HG03280 (cell line): ENCODE measurements at regions not wholly inside any gene's neighbourhood (a gene's known extent, or its start where the extent isn't known, plus 50 kb on each side); places are given as distances from the start of the nearest gene placed in this dataset.

Source experiments
- ATAC-seq: cut with Tn5 transposase; IDR thresholded peaks from one replicate; pipeline ENCODE4 v1.9.1; 2021; ENCODE audit warnings: mild to moderate bottlenecking, moderate library complexity; ENCODE audit not compliant: unreplicated experiment

- no peak for ATAC-seq
Observed at GRCh38 chr14:55734731-55735130, 154.7 kb downstream of the KTN1 start.

GRCh38 chr14:55739967-55740648 lies 160.1 kb downstream of the KTN1 start:
- ATAC-seq: no peak

GRCh38 chr14:55740649-55740989 lies 160.6 kb downstream of the KTN1 start:
- no peak for ATAC-seq

- no peak for ATAC-seq
Observed at GRCh38 chr14:55741240-55741639, 161.2 kb downstream of the KTN1 start.

GRCh38 chr14:55743551-55743950 lies 163.5 kb downstream of the KTN1 start:
- no peak for ATAC-seq

GRCh38 chr14:55744321-55744720 lies 164.3 kb downstream of the KTN1 start:
- ATAC-seq: no peak

GRCh38 chr14:55745906-55746305 lies 165.9 kb downstream of the KTN1 start:
- no peak for ATAC-seq

- no peak for ATAC-seq
Observed at GRCh38 chr14:55746558-55746957, 166.6 kb downstream of the KTN1 start.

- ATAC-seq: no peak
Observed at GRCh38 chr14:55747186-55747585, 167.2 kb downstream of the KTN1 start.

GRCh38 chr14:55749201-55749812 lies 169.3 kb downstream of the KTN1 start:
- no peak for ATAC-seq

GRCh38 chr14:55749946-55750345 lies 169.9 kb downstream of the KTN1 start:
- ATAC-seq: no peak

- ATAC-seq: no peak
Observed at GRCh38 chr14:55752580-55753390, 172.8 kb downstream of the KTN1 start.

- ATAC-seq: no peak
Observed at GRCh38 chr14:55754471-55754870, 174.5 kb downstream of the KTN1 start.

- ATAC-seq: no peak
Observed at GRCh38 chr14:55754871-55755270, 174.9 kb downstream of the KTN1 start.

GRCh38 chr14:55756078-55756477 lies 176.1 kb downstream of the KTN1 start:
- no peak for ATAC-seq

GRCh38 chr14:55756557-55756956 lies 176.6 kb downstream of the KTN1 start:
- ATAC-seq: no peak

- no peak for ATAC-seq
Observed at GRCh38 chr14:55758796-55759195, 178.8 kb downstream of the KTN1 start.

GRCh38 chr14:55760789-55761566 lies 181.0 kb downstream of the KTN1 start:
- ATAC-seq: no peak

- ATAC-seq: no peak
Observed at GRCh38 chr14:55761651-55762050, 181.6 kb downstream of the KTN1 start.

- ATAC-seq: no peak
Observed at GRCh38 chr14:55762595-55763232, 182.7 kb downstream of the KTN1 start.

- ATAC-seq: no peak
Observed at GRCh38 chr14:55764784-55765183, 184.8 kb downstream of the KTN1 start.
